T-helper 1 cell treated with Interleukin-12 subunit alpha and Interleukin-12 subunit beta and Interleukin-4 antibody, amounts not matched to agents 30 μg/mL and 1 μg/mL, for 36 hours (primary cell): ENCODE measurements at regions not wholly inside any gene's neighbourhood (a gene's known extent, or its start where the extent isn't known, plus 50 kb on each side); places are given as distances from the start of the nearest gene placed in this dataset.
"Not testable (repeated sequence)": the region's sequence is repeated elsewhere in the genome, so short reads cannot be mapped to it uniquely, and the experiment has no call there.

ENCODE experiments used
- H3K27ac Mint-ChIP-seq: one replicate; pipeline ENCODE4 v1.8.0; 2021; ENCODE audit warnings: mild to moderate bottlenecking, mixed read lengths
- H3K27me3 Mint-ChIP-seq: one replicate; pipeline ENCODE4 v1.8.0; 2021; ENCODE audit warnings: low read depth, mixed read lengths
- H3K36me3 Mint-ChIP-seq: one replicate; pipeline ENCODE4 v1.8.0; 2021; ENCODE audit warnings: low read depth, mixed read lengths
- H3K4me1 Mint-ChIP-seq: one replicate; pipeline ENCODE4 v1.8.0; 2021; ENCODE audit warnings: low read depth, mixed read lengths
- H3K4me3 Mint-ChIP-seq: one replicate; pipeline ENCODE4 v1.8.0; 2021; ENCODE audit warnings: mild to moderate bottlenecking, moderate library complexity, mixed read lengths
- H3K9me3 Mint-ChIP-seq: one replicate; pipeline ENCODE4 v1.8.0; 2021; ENCODE audit warnings: mixed read lengths

DNA sequence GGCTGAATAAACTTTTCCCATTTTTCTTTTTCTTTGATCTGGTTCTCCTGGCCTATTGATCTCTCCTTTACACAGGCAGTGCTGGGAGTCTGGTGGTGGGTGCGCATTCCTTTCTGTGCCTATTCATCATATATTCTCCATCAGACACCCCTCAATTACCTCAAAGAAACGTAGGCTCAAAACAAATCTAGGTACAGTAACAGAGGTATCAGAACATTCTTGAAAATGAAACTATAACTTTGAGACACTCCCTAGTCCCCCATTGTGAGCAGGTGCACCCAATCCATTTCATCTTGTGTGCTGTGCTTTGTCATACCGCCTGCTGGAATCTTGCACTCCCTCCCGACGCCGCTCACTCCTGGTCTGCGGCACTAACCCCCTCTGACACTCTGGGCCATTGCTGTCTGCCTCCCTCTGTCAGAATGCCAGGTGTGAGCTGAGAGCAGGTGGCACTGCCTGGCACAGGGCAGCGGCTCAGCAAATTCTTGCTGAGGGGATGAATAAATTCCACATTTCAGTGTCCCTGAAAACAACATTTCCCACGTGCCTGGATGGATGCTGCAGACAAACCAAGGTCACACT, 303.4 kb upstream of the EXOC2 start:
- no peak overlapping the region for H3K4me3 Mint-ChIP-seq
- H3K27ac Mint-ChIP-seq: no peak overlapping the region
- H3K9me3 Mint-ChIP-seq: no peaks in the 10 kb centered on the region
- no peaks in the 10 kb centered on the region for H3K4me1 Mint-ChIP-seq
- H3K36me3 Mint-ChIP-seq: no peaks in the 10 kb centered on the region
- H3K27me3 Mint-ChIP-seq: peaks cover 7% of the 10 kb centered on the region

DNA sequence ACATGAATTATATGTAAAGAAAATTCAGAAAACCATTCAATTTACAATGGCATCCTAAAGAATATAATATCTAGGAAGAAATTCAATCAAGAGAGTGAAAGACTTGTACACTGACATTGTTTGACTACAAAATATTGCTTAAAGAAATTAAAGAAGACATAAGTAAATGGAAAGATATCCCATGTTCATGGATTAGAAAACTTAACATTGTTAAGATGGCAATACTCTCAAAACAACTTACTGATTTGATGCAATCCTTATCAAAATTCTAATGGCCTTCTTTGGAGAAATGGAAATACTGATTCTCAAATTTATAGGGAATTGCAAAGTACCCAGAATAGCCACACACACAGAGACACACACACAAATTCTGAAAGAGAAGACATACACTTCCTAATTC, 298.3 kb upstream of the EXOC2 start:
- Mint-ChIP-seq H3K27ac (no peak overlapping the region), H3K36me3 (no peaks in the 10 kb centered on the region), H3K4me3 (no peak overlapping the region), H3K4me1 (no peaks in the 10 kb centered on the region), H3K27me3 (peaks cover 22% of the 10 kb centered on the region), H3K9me3 (no peaks in the 10 kb centered on the region)

DNA sequence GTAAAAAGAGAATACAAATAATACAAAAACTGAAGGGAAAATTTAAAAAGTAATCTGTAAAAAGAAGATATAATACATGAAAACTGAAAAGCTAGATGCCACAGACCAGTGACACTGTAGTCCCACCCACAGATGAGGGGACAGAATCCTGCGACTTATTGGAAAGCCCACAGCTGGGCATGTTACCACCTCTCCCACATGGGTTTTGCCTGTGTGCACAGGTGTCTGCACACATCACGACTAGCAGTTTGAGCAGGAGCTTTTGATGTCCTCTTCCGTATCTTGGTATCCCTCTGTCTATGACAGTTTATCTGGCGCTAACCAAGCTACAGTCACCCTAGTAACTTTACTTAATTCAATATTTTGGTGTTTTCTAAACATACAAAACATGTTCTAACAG, 291.1 kb upstream of the EXOC2 start:
- Mint-ChIP-seq H3K27me3 (peaks cover 16% of the 10 kb centered on the region), H3K9me3 (no peaks in the 10 kb centered on the region), H3K4me1 (no peaks in the 10 kb centered on the region), H3K27ac (no peak overlapping the region), H3K4me3 (no peak overlapping the region), H3K36me3 (no peaks in the 10 kb centered on the region)

DNA sequence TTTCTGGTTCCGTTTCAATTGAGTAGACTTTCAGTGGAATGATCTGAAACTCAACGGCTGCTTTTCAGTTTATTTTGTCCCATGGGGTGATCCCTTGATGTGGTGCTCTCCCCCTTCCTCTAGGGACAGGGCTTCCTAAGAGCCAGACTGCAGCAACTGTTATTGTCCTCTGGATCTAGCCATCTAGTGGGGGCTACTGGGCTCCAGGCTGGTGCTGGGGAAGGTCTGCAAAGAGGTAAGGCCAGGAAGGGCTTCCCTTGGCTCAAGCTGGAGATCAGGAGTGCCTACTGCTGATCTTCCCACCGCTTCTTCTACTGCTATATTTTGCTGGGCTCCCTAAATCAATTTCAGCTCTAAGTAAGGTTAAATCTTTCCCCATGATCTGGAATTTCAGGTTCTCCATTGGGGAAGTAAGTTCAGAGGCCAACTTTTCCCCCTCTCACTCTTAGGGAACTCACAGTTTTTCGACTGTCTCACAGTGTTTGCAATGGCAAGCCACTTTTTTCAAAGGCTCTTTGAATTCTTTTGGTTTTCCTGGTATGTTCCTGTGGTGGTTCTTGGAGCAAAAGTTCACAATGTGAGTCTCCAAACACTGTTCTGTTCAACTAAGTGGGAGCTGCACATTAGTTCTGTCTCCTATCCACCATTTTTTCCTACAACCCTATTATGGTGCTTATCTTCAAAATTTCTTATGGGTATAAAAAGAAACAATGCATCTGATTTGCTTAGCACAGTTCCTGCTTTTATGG, 286.2 kb upstream of the EXOC2 start:
- Mint-ChIP-seq H3K27ac (no peak overlapping the region), H3K9me3 (peaks cover 6% of the 10 kb centered on the region), H3K4me1 (no peaks in the 10 kb centered on the region), H3K27me3 (peaks cover 19% of the 10 kb centered on the region), H3K4me3 (no peak overlapping the region), H3K36me3 (no peaks in the 10 kb centered on the region)

GRCh38 chr6:977226-977625, 284.3 kb upstream of the EXOC2 start:
- H3K9me3 Mint-ChIP-seq, H3K36me3 Mint-ChIP-seq, H3K27ac Mint-ChIP-seq, H3K4me3 Mint-ChIP-seq, H3K4me1 Mint-ChIP-seq: not testable (repeated sequence)
- peaks cover 19% of the 10 kb centered on the region for H3K27me3 Mint-ChIP-seq

- no peaks in the 10 kb centered on the region for H3K4me1 Mint-ChIP-seq
- H3K36me3 Mint-ChIP-seq: no peaks in the 10 kb centered on the region
- no peak overlapping the region for H3K27ac Mint-ChIP-seq
- H3K4me3 Mint-ChIP-seq: no peak overlapping the region
- peaks cover 4% of the 10 kb centered on the region for H3K27me3 Mint-ChIP-seq
- peaks cover 6% of the 10 kb centered on the region for H3K9me3 Mint-ChIP-seq
Observed at GRCh38 chr6:971981-972640, 279.2 kb upstream of the EXOC2 start.

DNA sequence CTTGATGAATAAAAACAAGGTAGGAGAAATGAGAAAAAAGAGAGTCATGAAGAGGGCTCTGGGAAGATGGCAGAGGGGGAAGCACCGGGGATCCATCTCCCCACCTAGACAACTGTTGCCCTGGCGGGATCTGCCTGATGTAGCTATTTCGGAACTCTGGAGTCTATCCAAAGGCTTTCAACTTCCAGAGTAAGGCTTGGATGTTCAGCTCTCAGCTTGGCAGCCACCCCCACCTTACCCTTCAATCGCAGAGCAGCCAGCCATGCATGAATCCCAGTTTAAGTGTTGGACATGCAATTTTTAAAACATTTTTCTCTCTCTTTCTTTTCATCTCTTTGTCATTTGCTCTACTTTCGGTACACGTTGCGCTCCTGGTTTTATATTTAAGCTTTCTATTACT, 275.9 kb upstream of the EXOC2 start:
- no peaks in the 10 kb centered on the region for H3K9me3 Mint-ChIP-seq
- H3K27me3 Mint-ChIP-seq: peaks cover 7% of the 10 kb centered on the region
- no peak overlapping the region for H3K27ac Mint-ChIP-seq
- no peaks in the 10 kb centered on the region for H3K4me1 Mint-ChIP-seq
- no peak overlapping the region for H3K4me3 Mint-ChIP-seq
- H3K36me3 Mint-ChIP-seq: no peaks in the 10 kb centered on the region

DNA sequence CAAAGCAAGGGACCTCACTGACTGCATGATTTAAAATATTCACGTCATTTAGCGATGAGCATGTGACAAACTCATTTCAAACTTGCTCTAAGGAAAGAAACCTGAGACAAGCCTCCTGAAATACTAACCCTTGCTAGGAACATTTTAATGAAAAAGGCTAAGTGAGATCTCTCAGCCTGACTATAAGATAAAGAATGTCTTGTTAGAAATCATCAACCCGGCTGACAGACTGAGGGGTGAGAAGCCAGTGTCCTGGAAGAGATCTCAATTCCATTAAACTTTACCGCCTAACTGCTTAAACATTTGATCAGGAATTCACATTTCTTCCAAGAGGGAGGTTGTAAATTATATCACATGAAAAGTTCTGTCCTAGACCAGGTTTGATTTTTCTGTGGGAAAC, 274.8 kb upstream of the EXOC2 start:
- Mint-ChIP-seq H3K27me3 (peaks cover 7% of the 10 kb centered on the region), H3K4me3 (no peak overlapping the region), H3K27ac (no peak overlapping the region), H3K36me3 (no peaks in the 10 kb centered on the region), H3K9me3 (no peaks in the 10 kb centered on the region), H3K4me1 (no peaks in the 10 kb centered on the region)

DNA sequence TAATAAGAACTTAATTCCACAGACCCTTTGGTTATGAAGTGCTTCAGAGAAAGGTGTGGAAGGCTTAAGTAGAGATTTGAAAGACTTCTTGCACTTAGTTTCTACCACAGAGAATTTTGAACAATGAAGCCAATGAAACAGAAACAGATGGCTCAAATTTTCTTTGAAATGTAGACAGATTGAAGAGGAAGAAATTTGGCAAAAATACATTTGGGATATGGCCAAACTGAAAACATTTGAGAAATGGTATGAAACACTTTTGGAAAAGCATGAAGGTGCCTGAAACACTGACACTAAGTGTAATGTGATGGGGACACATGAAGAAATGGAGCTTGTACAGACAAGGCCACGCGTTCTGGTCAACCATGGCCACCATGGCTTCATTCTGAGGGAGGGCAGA, 272.4 kb upstream of the EXOC2 start:
- no peaks in the 10 kb centered on the region for H3K4me1 Mint-ChIP-seq
- H3K27ac Mint-ChIP-seq: no peak overlapping the region
- no peaks in the 10 kb centered on the region for H3K36me3 Mint-ChIP-seq
- no peaks in the 10 kb centered on the region for H3K9me3 Mint-ChIP-seq
- no peak overlapping the region for H3K4me3 Mint-ChIP-seq
- H3K27me3 Mint-ChIP-seq: peaks cover 7% of the 10 kb centered on the region

DNA sequence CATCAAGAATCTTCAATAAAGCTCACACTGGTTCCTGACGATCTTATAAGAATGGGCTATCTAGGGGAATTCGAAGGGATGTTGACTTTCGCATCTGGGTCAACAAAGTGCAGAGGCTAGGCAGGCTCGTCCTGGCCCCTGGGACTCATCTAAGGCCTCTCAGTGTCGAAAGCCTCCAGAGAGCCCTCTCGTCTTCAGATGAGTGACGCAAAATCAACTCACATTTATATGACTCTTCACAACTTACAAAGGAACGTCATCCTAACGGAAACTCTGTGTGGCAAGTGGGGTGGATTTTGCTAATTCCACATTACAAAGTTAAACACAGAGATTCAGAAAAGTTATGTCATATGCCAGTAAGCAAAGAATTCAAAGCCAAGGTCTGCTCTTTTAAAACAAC, 270.5 kb upstream of the EXOC2 start:
- Mint-ChIP-seq H3K9me3 (no peaks in the 10 kb centered on the region), H3K27me3 (peaks cover 12% of the 10 kb centered on the region), H3K4me3 (no peak overlapping the region), H3K36me3 (no peaks in the 10 kb centered on the region), H3K27ac (no peak overlapping the region), H3K4me1 (no peaks in the 10 kb centered on the region)

DNA sequence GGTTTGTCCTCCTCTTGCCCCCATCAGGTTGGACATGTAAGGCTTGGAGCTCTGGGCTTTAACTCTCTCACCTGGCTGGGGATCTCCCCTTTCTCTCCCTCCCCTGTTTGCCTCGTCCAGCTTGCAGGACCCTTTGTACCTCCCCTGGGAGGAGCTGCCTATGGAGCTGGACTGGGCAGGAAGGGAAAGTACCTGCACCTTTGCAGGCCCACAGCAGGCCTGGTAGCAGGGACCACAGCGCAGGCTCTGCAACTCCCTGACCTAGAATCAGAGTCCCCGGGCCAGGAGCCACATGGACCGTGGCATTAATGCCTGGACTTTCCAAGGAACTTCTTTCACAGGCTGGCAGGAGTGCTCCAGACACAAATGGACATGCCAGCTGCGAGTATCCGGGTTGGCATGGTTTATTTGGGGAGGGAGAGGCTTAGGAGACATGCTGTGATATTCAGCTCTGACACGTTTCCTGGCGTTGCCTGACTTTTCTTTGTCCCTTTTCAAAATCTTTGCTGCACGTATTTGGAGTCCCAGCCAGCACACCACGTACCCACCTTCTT, 268.5 kb upstream of the EXOC2 start:
- Mint-ChIP-seq H3K27ac (no peak overlapping the region), H3K4me3 (no peak overlapping the region), H3K9me3 (no peaks in the 10 kb centered on the region), H3K4me1 (no peaks in the 10 kb centered on the region), H3K27me3 (peaks cover 12% of the 10 kb centered on the region), H3K36me3 (no peaks in the 10 kb centered on the region)

DNA sequence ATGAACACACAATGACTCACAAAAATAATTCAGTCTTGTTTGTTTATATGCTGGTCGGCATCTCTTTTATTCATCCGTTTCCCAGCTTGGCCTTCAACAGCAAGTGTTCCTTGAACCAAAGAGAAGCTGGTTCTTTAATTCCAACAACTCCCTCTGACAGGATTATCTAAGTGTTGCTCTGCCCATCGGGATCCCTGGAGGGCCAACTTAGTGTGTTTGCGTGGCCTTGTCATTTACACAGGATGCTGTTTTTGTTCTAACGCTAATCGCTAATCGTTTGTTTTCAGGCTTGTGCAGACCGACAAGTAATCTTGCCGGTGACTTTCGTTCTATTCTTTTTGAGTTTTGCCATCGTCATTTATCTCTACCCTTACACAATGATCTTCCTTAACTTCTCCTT, 267.4 kb upstream of the EXOC2 start:
- no peak overlapping the region for H3K4me3 Mint-ChIP-seq
- H3K9me3 Mint-ChIP-seq: no peaks in the 10 kb centered on the region
- H3K4me1 Mint-ChIP-seq: no peaks in the 10 kb centered on the region
- H3K27me3 Mint-ChIP-seq: peaks cover 5% of the 10 kb centered on the region
- no peaks in the 10 kb centered on the region for H3K36me3 Mint-ChIP-seq
- no peak overlapping the region for H3K27ac Mint-ChIP-seq

DNA sequence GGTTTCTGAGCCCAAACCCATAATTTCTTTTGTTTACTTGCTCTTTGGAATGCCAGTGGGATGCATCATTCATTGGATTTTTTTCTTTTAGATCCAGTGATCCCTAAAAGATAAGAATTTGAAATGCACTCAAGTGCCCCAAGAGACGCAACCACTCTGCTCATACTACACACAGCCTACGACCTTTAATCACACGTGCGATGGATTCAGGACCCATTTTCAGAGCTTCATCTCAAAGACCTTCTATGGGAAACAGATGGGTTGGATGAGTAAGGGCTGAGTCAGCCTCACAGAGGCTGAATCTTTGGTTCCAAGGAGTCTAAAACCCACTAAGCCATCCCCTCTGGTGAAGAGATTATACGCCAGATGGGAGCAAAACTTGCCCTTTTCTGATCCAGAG, 265.5 kb upstream of the EXOC2 start:
- Mint-ChIP-seq H3K27ac (no peak overlapping the region), H3K4me3 (no peak overlapping the region), H3K36me3 (no peaks in the 10 kb centered on the region), H3K9me3 (no peaks in the 10 kb centered on the region), H3K4me1 (no peaks in the 10 kb centered on the region), H3K27me3 (peaks cover 10% of the 10 kb centered on the region)

GRCh38 chr6:951399-952181, 258.7 kb upstream of the EXOC2 start:
- H3K27me3 Mint-ChIP-seq: peaks cover 24% of the 10 kb centered on the region
- H3K9me3 Mint-ChIP-seq: no peaks in the 10 kb centered on the region
- no peaks in the 10 kb centered on the region for H3K36me3 Mint-ChIP-seq
- H3K27ac Mint-ChIP-seq: no peak overlapping the region
- H3K4me1 Mint-ChIP-seq: no peaks in the 10 kb centered on the region
- no peak overlapping the region for H3K4me3 Mint-ChIP-seq
